ENCODE measurements at regions not wholly inside any gene's neighbourhood (a gene's known extent, or its start where the extent isn't known, plus 50 kb on each side); places are given as distances from the start of the nearest gene placed in this dataset.
"Not testable (repeated sequence)": the region's sequence is repeated elsewhere in the genome, so short reads cannot be mapped to it uniquely, and the experiment has no call there.

GRCh38 chr5:124504081-124504916 is 242.1 kb downstream of the ZNF608 start (continued):
- TF ChIP-seq FOXA2 (IDR thresholded peaks at IDR 0.05) (no peak), NR2F2 (IDR thresholded peaks at IDR 0.05) (no peak), GABPA (IDR thresholded peaks at IDR 0.05 in 1 of 2, conservative IDR thresholded peaks at IDR 0.05 in 1 of 2) (no peak)

- TF ChIP-seq MAX (IDR thresholded peaks at IDR 0.05) (no peak), REST (IDR thresholded peaks at IDR 0.05) (no peak), ATF3 (IDR thresholded peaks at IDR 0.05) (no peak), CTCF (IDR thresholded peaks at IDR 0.05; ENCODE audit: low read depth, low read length, missing input control) (no peak), HNF4G (IDR thresholded peaks at IDR 0.05) (no peak), NR2F2 (IDR thresholded peaks at IDR 0.05) (no peak), SP1 (IDR thresholded peaks at IDR 0.05) (no peak), TAF1 (conservative IDR thresholded peaks at IDR 0.05) (no peak)
- no peaks in the 10 kb centered on the region for H3K9me3 ChIP-seq (ENCODE audit: control insufficient read depth in 4 of 4, low read length in 3 of 4)
- H3K36me3 ChIP-seq (ENCODE audit: control insufficient read depth in 4 of 4, insufficient read depth in 3 of 4, low read depth in 1 of 4, low read length in 3 of 4): no peaks in the 10 kb centered on the region
- no peak overlapping the region for H3K9ac ChIP-seq (ENCODE audit: low read depth in 1 of 2, low read length in 2 of 2)
- WGBS: 83% methylated on average over 5 of the region's 5 CpGs
- no peak overlapping the region for H3K27ac ChIP-seq (ENCODE audit: low read depth in 1 of 2, low read length in 2 of 2)
- no peaks in the 10 kb centered on the region for H3K4me1 ChIP-seq (ENCODE audit: control insufficient read depth in 4 of 4, insufficient read depth in 4 of 4, low read length in 3 of 4)
- H3K27me3 ChIP-seq (ENCODE audit: control insufficient read depth in 4 of 4, insufficient read depth in 4 of 4, low read length in 3 of 4): no peaks in the 10 kb centered on the region
- no peak for DNase-seq (ENCODE audit: low spot score)
- H3K4me3 ChIP-seq (ENCODE audit: low read depth in 1 of 3, low read length in 3 of 3): no peak overlapping the region
Observed at GRCh38 chr5:124502551-124502950, 243.9 kb downstream of the ZNF608 start.

- H3K4me3 ChIP-seq (ENCODE audit: low read depth in 1 of 3, low read length in 3 of 3); H3K27ac ChIP-seq (ENCODE audit: low read depth in 1 of 2, low read length in 2 of 2); H3K9ac ChIP-seq (ENCODE audit: low read depth in 1 of 2, low read length in 2 of 2); H3K9me3 ChIP-seq (ENCODE audit: control insufficient read depth in 4 of 4, low read length in 3 of 4); H3K36me3 ChIP-seq (ENCODE audit: control insufficient read depth in 4 of 4, insufficient read depth in 3 of 4, low read depth in 1 of 4, low read length in 3 of 4); H3K4me1 ChIP-seq (ENCODE audit: control insufficient read depth in 4 of 4, insufficient read depth in 4 of 4, low read length in 3 of 4); H3K27me3 ChIP-seq (ENCODE audit: control insufficient read depth in 4 of 4, insufficient read depth in 4 of 4, low read length in 3 of 4); DNase-seq (ENCODE audit: low spot score): not testable (repeated sequence)
- 86% methylated on average over 4 of the region's 5 CpGs for WGBS
Observed at GRCh38 chr5:124499818-124500217, 246.6 kb downstream of the ZNF608 start.

GRCh38 chr5:124496968-124497367 is 249.5 kb downstream of the ZNF608 start:
- 84% methylated on average over 4 of the region's 4 CpGs for WGBS

More at GRCh38 chr5:124496968-124497367, 249.5 kb downstream of the ZNF608 start:
- not testable (repeated sequence) for H3K9ac ChIP-seq (ENCODE audit: low read depth in 1 of 2, low read length in 2 of 2); H3K36me3 ChIP-seq (ENCODE audit: control insufficient read depth in 4 of 4, insufficient read depth in 3 of 4, low read depth in 1 of 4, low read length in 3 of 4); H3K27me3 ChIP-seq (ENCODE audit: control insufficient read depth in 4 of 4, insufficient read depth in 4 of 4, low read length in 3 of 4); H3K4me3 ChIP-seq (ENCODE audit: low read depth in 1 of 3, low read length in 3 of 3); H3K4me1 ChIP-seq (ENCODE audit: control insufficient read depth in 4 of 4, insufficient read depth in 4 of 4, low read length in 3 of 4); DNase-seq (ENCODE audit: low spot score); H3K9me3 ChIP-seq (ENCODE audit: control insufficient read depth in 4 of 4, low read length in 3 of 4); H3K27ac ChIP-seq (ENCODE audit: low read depth in 1 of 2, low read length in 2 of 2)
